HG03064 (cell line): ENCODE measurements at regions not wholly inside any gene's neighbourhood (a gene's known extent, or its start where the extent isn't known, plus 50 kb on each side); places are given as distances from the start of the nearest gene placed in this dataset.
"Not testable (repeated sequence)": the region's sequence is repeated elsewhere in the genome, so short reads cannot be mapped to it uniquely, and the experiment has no call there.

Experiments used
- ATAC-seq: cut with Tn5 transposase; IDR thresholded peaks from one replicate; pipeline ENCODE4 v1.9.1; 2021; ENCODE audit warnings: low read depth; ENCODE audit not compliant: unreplicated experiment

DNA sequence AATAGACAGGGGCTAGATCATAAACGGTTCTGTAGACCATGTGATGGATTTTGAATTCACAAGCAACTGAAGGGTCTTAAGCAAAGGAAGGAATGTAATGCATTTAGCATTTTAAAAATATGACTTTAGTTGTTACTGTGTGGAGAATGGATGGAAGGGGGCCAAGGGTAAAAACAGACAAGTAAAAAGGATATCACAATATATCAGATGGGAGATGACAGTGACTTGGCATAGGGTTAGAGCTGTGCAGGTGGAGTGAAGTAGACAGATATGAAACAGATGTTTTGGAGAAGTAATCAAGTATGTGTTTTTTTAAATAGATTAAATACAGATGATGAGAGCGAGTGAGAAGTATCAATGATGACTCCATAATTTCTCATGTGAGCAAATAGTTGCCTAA, 1116.0 kb upstream of the TENM3 start:
- ATAC-seq, result no peak

DNA sequence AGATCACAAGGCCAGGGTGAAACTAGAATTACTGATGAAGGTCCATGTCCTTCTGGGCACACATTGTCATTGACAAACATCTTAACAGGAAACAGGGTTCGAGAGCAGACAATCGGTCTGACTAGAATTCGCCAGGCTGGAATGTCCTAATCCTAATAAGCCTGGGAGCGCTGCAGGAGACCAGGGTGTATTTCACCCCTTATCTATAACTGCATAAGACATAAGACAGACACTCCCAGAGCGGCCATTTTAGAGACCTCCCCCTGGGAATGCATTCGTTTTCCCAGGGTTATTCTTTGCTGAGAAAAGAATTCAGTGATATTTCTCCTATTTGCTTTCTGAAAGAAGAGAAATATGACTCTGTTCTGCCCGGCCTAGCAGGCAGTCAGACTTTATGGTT, 1112.9 kb upstream of the TENM3 start:
- not testable (repeated sequence) for ATAC-seq

GRCh38 chr4:181137351-181137750, 1105.9 kb upstream of the TENM3 start:
- ATAC-seq, result no peak

DNA sequence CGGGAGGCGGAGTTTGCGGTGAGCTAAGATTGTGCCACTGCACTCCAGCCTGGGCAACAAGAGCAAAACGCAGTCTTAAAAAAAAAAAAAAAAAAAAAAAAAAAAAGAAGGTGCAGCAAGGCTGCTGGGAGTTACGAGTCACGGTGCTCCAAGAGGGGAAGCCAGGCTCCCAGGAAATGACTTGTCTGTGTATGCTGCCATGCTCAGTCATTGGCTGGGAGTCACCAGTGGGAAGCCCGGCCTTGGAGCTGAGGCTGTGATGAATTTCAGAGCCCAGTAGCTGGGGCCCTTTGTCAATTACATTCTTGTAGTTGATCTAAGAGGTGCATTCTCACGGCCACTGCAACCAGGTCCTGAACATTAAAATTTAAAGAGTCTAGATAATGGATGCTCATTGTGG, 1105.1 kb upstream of the TENM3 start:
- ATAC-seq, result no peak

- no peak for ATAC-seq
Observed at GRCh38 chr4:181140037-181140603, 1103.1 kb upstream of the TENM3 start.

DNA sequence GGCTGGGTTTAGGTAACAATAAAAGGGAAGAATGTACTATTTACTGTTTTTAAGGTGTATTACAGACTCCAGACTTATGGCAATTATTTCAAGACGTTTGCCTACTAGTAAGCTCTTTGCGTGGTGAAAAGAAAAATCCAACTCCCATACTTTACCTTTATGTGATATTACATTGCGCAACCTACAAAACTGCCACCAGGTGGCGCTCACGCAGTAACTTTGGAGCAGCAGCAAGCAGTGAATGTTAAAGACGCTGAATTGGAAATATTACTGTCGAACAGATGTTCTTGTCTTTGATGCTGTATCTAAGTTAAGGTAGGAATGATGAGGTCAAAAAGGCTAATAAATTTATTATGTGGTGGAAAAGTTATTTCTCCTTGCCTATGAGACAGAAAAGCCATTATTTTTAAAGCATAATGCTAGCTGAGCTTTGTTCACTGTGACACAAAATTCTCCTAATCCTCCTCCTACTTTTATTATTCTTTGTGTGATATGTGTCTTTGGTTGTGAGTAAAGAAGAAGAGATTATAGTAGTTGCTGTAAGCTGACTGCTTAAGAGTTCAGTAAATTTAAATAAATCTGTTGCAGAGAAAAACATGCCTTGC, 1099.8 kb upstream of the TENM3 start:
- peak; percentile 86 for ATAC-seq

DNA sequence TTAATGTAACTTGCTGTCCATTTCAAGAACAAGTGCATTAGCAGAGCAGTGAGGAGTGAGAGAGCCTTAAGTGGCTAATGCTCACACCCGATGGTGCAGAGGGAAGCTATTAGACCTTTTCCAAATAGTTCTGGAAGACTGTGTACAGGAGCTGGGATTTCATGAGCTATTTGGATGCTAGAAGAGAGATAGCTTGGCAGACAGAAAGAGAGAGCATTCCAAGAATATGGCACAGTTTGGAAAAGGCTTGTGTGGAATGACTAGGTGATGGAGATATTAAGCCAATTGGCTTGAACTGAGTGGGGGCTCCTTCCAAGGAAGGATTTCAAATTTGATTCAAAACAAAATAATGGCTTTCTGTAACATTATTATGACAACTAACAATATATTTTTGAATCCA, 1097.2 kb upstream of the TENM3 start:
- ATAC-seq, result no peak

DNA sequence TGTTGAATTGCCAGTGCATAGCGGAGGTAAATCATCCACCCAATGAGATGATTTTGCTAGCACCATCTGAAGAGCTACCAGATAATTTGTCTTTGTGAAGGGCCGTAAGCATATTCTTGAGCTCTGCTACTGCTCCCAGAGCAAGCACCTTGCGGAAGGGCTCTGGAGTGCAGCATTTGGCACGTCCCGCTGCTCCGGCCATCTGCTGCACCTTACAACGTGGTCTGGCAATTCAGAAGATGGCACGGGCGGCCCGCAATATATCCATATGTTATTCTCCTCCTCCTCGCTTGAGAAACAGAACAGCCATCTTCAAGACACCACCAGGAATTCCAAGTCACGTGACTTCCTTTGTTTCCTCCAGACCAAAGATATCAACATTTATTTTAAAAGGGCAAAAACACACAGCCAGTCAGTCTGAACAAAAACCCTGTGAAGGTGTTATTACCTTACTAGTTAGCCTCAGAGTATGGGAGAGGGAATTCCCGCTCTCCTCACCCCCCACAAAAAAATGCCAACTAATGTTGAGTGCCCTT, 1095.7 kb upstream of the TENM3 start:
- no peak for ATAC-seq

DNA sequence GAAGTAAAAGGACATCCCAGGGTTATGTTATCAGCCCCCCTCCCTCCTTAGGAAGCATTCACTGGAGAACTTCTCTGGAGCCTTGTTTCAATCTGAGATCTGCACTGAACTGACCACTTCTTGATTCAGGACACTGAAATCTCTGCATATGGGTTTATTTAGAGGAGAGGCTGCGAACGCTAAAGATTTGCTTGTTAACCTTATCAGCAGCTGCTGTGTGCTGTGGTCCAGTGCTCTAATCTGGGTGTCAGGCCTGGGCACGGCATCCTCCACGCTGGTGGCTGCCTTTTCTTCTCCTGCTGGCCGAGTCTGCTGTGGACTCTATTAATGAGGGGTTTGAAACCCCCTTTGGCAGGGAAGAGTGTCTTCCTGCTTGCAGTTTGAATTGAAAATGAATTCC, 1094.7 kb upstream of the TENM3 start:
- no peak for ATAC-seq

DNA sequence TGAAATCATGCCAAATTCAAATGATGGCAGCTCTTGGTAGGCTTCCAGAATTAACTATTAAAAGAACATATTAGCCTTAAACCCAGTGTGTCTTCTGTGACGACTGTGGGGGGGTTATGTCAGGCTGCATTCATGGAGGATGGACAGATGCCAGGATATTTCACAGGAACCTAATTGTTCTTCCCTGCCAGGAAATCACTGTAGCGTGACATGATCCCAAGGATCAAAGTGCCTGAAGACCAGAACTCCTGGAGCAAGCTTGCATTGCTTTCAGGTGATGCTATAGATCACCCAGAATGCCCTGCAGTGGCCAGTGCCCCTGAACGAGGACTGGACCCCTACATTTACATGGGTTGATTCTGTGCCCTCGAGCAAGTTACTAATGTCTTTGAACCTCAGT, 1093.0 kb upstream of the TENM3 start:
- ATAC-seq, result no peak

DNA sequence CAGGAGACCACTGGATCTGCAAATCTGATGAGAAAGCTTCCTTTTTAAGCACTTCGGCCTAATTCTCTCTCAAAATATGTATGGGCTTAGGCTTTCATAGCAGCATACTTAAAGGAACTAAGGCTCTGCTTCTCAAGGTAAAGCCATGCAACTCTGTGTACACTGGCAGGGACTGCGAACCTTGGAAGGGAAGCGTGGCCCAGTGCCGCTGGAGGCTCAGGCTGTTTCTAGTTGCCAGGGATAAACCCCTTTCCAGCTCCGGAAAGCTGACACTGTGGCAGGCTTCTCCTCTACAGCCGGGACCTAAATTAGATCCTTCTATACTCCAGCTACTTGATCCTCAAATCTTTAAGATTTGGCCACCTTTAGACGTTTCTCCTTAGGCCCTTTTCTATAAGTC, 1091.3 kb upstream of the TENM3 start:
- no peak for ATAC-seq

- no peak for ATAC-seq
Observed at GRCh38 chr4:181157647-181158046, 1085.6 kb upstream of the TENM3 start.

GRCh38 chr4:181158971-181159370, 1084.2 kb upstream of the TENM3 start:
- no peak for ATAC-seq

- ATAC-seq, result no peak
Observed at GRCh38 chr4:181161669-181162068, 1081.5 kb upstream of the TENM3 start.

- no peak for ATAC-seq
Observed at GRCh38 chr4:181162266-181162665, 1080.9 kb upstream of the TENM3 start.

GRCh38 chr4:181162676-181163075, 1080.5 kb upstream of the TENM3 start:
- no peak for ATAC-seq

DNA sequence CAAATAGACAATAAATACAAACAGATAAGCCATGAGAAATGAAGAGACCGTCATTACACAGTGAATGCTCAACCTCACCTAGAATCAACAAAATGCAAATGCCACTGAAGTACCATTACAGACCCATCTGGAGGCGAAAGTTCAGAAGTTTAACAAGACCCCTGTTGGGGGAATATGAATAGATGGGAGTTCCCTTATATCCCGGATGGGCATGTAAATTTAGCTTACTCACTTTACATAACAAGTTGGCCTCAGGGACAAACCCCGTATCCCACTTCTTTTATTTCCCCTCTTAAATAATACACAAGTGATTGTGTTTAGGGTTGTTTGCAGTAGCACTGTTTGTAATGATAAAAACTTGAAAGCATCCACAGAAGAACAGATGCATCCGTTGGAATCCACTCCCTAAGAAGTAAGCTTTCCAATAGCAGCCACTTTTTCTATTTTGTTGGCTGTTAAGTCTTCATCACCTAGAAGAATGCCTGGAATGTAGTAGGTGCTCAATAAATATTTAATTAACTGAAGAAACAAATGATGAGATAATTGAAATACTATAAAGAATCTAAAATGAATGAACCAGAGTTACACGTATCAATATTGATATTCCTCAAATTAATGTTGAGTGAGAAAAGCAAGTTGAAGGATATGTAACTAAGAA, 1076.3 kb upstream of the TENM3 start:
- ATAC-seq, result no peak

GRCh38 chr4:181168011-181168805, 1075.0 kb upstream of the TENM3 start:
- ATAC-seq, result no peak

GRCh38 chr4:181173046-181173445, 1070.2 kb upstream of the TENM3 start:
- ATAC-seq, result no peak

DNA sequence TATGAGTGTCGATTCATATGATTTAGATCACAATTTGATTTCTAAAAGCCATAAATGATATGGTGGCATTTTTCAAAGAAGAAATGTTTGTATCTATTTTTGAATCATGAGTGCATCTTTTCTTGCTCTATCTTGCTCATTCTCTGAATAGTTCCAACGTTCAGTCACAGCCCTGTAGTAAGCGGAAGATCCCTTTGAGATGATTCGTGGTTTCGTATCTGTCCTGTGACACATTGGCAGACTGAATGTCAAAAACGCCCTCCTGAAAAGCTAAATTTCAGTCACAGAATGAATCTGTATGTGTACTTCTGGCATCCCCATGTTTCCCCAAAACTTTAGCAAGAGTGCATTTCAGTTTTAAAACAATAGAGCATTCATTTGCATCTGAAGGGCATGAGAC, 1066.9 kb upstream of the TENM3 start:
- ATAC-seq, result no peak

- no peak for ATAC-seq
Observed at GRCh38 chr4:181181331-181181730, 1061.9 kb upstream of the TENM3 start.
